SKM-1 (cell line): ENCODE measurements at regions not wholly inside any gene's neighbourhood (a gene's known extent, or its start where the extent isn't known, plus 50 kb on each side); places are given as distances from the start of the nearest gene placed in this dataset.
"Not testable (repeated sequence)": the region's sequence is repeated elsewhere in the genome, so short reads cannot be mapped to it uniquely, and the experiment has no call there.

Experiments used
- DNase-seq: peaks from one replicate; lab custom pipeline; 2025; ENCODE audit not compliant: unreplicated experiment; lab: John Stamatoyannopoulos, UW

DNA sequence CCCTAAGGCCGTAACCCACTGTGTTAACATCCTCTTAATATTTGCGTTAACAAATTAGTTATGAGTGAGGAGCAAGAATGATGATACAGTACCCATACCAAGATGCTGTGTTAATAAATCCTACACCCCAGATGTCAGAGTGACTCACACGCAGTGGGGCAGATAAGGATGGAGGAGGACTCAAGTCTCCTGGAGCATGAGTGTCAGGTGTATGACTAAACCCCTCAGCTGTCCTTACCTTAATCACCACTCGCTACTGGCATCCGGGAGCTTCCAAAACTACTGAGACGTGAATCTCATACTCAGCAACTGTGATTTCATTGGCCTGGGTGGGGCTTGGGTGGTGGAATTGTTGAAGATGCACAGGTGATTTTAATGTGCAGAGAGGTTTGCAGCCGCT lies 131.3 kb upstream of the MTHFD1L start:
- no peak for DNase-seq

DNA sequence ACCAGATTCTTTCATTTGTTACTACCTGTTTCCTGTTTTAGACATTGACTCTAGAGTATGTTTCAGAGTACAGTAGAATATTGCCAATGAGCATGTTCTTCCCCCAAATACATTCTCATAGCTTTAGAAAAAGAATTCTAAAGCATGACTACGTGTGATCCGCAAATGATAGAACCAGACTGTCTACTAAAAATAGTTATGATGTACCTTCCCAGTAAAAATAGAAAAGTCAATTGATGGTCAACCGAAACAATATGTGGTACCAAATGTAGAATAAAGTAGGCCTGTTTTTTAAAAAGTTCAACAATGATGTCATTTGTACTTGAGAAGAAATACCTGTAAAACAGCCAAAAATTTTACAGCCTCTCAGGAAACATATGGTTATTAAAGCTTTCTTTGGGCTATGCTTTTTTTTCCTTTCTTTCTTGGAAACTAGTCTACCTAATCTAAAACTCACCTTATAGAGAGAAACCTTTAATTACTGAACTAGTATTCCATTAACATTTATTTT lies 130.1 kb upstream of the MTHFD1L start:
- no peak for DNase-seq

DNA sequence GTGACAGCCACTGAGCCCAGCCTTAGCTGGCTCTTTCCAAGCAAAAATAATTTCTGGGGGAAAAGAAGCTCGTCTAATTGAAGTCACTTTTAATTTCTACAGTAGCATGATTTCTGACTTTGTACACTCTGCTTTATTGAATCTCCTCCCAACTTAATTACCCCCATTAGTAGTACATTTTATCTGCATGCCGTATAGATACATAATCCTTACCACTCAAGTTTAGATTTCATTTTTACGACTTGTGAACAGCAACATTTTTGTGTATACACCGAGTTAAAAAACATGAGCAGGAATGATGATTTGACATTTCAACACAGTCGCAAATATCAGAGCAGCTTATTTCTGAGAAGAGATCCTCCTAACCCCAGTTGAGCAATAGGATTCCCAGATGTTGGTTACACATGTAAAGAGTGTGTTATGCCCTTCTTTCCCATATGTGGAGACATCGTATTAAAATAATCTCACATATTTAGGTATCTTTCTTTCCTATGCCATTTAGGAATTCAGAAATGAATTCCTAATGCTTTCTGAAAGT lies 127.3 kb upstream of the MTHFD1L start:
- DNase-seq: no peak

DNA sequence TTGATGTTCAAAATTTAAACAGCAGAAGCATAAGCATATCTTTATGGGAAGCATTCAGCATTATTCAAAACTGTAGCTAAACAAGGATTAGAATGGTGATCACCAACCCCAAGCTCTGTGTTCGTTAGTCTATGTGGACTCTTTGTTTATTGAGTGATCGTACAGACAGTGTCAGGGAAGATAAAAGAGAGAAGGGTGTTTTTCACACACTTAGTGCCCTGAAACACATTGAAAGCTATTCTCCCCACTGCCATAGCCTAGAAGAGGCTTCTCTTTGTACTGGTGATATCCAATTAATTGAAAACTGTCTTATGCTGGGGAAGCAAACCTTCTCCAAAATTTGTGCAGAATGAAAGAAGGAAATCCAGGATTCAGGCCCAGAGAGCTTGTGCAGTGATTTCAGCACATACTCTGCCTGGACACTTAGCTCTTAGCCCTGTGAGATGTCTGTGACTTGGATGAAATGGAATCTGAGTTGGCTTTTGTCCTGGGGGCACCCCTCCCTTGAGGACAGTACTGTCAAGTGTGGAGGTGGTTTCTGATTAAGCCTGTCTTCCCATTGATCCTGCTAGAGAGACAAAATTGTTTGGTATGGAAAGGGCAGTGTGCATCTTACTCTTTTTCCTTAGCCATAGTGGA lies 125.7 kb upstream of the MTHFD1L start:
- no peak for DNase-seq

DNA sequence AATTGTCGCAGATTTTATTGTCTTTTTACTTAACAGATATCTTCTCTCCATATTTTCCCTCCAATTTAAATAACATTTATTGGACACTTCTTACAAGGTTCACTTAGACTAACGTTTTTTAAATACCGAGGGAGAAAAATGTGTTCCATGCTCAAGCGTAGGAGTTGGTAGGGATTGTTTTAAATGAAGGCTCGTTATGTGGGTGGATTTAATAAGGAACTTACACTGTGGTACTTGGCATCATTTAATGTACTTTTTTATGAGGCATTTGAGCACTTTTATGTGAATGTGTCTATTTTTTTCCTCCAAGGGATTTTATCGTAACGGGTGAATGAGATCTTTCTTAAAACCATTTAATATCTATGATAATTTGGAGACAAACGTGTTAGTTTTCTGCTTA lies 125.0 kb upstream of the MTHFD1L start:
- DNase-seq: no peak

DNA sequence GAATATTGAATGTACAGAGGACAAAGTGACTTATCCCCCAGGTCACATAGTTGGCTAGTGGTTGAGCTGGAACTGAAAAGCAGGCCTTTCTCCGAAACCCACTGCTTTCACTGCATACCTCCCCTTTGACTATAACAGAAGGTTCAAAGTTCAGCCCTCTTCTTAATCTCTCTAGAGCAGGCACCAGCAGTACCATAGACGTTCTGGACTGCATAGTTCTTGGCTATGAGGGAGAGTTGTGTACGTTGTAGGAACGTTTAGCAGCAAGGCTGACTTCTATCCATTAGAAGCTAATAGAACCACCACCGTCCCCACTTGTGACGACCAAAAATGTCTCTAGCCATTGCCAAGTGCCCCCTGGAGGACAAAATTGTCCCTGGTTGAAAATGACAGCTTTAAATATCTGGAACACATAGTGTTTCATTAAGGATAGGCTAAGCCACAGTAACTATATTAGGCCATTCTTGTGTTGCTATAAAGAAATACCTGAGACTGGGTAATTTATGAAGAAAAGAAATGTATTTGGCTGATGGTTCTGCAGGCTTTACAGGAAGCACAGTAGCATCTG lies 123.8 kb upstream of the MTHFD1L start:
- DNase-seq: no peak

DNA sequence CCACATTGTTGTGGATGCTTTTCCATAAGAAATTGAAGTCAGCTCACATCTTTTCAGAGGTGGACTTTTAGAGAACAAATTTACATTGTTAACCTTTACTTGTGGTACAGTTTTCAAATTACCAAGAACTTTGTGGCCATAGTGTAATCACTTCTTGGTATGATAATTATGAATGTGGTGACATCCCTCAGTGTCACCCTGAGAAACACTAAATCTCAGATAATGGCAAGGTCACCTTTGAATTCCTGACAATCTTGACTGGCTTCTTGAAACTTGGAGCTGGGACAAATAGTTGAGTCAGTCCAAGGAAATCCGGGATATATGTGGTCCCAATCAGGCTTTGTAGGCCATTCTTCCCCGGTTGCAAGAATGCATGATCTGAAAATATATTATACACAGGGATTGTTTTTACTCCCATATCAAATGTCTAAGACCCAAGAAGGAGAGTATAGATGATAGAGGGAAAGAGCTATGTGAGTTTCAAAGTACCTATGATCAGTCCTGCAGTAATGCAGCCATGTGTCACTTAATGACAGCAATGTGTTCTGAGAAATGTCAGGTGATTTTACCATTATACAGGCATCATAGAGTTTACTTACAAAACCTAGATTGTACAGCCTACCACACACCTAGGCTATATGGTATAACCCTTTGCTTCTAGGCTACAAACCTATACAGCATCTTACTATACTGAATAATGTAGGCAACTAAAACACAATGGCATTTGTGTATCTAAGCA lies 120.8 kb upstream of the MTHFD1L start:
- no peak for DNase-seq

DNA sequence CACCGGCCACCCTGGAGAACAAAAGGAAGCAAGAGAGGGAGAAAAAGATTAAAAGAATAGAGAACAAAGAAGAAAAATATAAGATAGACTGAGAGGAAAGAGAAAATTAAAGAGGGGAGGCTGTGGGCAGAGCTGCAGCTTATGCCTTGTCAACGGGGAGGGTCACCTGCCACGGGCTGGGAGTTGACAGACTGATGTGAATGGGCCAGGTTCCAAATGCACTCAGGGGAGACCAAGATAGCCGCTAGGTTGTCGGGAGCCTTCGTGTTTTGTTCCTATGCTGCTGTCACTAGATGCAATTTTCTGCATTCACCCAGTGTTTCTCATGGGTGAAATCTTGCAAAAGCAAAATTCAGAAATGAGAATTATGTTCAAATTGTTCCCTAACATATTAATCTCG lies 119.6 kb upstream of the MTHFD1L start:
- no peak for DNase-seq

DNA sequence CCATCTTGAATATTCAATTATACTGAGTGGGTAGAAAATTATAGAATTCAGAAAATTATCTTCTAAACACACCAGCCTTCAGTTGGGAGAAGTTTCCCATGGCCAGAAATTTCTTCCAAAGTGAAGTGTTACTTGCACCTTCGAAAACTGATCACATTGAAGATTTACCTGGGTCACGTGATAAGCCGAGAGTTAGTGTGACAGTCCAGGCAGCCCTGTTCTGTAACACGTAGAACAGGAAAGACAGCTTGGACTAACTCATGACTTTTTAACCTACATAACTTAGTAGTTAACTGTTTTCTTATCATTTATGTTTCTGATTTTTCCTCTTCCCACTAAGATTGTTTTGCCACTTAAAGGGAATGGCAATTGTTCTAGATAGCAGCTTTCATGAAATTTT lies 118.3 kb upstream of the MTHFD1L start:
- DNase-seq: no peak

DNA sequence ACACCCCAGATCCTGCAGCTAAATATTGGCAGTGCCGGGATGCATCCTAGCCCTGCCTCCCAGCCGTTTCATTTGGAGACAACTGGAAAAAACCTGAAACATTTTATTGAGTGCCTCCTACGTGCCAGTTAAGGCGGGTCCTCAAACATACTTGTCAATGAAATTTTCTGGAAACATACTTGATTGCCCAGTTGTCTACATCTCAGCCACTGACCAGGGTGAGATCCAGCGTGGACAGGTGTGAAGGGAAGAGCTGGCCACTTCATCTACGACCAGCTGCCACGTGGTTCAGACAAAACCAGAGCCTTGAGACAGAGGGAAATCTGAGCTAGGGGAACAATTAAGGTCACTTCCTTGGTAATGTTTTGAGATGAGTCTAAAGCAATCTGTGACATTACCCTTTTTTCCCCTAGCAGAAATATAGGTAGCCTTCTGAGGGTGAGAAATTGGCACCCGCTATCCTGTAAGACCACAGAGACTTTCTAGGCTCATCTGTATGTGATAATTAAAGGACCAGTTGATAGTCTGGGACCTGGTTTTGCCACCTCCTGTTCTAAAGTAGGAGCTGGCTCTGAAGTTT lies 116.3 kb upstream of the MTHFD1L start:
- no peak for DNase-seq

DNA sequence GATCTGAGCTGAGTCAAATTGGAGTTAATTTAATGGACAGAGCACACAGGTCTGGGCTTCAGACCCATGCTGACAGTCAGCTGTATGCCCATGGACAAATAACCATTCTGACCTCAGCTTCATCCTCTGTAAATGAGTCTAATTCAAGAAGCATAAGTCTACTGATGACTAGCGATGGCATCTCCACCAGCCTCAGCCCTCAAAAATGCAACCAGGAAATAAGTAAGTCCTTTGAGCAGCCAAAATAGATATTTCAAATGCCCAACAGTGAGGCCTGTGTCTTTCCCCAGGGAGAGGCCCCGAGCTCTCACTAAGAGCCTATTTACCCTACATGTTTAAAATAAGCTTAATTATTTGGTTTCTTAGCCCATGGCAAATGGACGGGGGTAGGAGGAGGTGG lies 114.2 kb upstream of the MTHFD1L start:
- DNase-seq: no peak

DNA sequence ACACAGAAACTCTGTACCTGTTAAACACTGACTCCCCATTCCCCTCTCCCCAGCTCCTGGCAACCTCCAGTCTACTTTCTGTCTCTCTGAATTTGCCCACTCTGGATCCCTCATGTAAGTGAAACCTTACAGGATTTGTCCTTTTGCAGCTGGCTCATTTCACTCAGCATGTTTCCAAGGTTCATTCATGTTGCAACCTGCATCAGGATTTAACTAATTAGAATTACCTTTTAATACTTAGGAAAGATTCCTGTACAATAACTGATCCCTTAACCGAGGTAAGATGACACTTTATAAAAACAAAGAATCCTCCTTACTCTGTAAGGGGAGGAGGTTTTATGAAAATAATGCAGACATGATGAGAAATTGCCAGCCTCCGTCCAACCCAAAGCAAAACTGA lies 113.1 kb upstream of the MTHFD1L start:
- no peak for DNase-seq

DNA sequence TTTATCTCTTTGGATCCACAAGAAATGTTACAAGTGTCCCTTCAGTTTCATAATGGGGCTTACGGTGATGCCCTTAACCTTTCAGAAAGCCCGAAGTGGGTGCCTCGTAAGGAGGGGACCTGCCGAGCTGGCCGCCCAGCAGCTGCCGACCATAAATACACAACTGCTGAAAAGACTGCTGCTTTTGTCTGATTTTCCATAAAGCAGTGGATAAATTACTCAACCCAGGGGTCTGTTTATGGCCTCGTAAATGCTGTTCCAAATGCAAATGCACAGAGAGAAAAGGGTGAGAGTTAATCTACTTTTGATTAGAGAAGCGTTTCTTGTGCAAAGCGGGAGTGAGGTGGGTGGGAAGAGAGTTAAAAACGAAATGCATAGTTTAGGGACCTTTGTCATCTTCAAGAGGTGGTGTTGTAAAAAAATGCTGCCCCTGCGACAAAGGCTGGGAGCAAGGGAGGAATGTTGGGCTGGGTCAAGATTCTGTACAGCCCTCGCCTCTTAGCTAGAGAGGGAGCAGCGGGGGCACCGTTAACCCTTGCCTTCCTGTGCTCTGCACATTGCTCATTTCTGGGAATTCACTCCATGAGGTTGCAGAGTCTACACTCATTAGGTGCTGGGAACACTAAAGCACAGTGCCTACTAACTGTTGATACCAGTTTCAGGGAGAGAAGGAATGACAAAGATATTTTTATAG lies 112.0 kb upstream of the MTHFD1L start:
- no peak for DNase-seq

DNA sequence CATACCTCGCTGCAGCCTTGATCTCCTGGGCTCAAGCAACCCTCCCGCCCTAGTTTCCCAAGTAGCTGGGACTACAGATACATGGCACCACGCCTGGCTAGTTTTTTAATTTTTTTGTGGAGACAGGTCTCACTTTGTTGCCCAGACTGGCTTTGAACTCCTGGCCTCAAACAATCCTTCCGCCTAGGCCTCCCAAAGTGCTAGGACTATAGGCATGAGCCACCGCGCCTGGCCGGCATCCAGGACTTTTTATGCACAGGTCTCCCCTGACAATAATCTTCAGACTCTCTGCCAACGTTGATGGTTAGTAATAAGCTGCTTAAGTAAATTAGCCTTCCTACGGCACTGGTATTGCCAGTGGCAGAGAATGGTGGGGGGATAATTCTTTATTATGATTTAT lies 110.5 kb upstream of the MTHFD1L start:
- no peak for DNase-seq

DNA sequence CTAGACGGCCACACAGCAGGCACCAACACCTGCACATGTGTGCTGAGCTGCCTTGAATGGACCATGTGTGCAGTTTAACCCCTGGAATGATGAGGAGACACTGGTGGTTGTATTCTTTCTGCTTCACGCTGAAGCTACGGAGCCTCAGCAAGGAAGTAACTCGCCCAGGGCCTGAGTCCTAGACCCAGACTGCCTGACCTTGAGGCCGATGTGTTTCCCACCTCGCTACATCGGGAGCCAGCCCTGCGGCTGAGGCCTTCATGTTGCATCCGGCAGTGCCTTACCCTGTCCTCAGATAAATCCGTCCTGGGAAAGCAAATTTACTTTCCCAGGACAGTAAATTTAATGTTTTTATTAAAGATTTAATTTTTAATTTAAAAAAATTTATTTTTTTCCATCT lies 110.0 kb upstream of the MTHFD1L start:
- DNase-seq: no peak

DNA sequence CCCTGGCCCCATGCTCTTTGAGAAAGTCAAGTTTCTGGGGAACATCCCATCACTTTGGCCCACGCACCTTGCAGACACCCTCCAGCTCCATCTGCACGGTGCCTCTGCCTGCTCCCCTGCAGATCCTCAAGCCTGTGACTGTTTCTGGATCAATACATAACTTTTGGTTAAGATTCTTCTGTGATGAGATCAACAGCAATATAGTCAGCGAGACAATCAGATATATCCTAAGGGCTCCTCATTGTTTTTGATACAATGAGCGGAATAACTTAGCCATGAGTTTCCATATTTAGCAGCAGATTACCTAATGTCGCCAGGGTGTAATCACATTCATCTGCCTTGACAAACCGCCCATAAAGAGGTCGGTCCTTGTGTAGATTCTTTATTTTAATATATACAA lies 109.3 kb upstream of the MTHFD1L start:
- no peak for DNase-seq

DNA sequence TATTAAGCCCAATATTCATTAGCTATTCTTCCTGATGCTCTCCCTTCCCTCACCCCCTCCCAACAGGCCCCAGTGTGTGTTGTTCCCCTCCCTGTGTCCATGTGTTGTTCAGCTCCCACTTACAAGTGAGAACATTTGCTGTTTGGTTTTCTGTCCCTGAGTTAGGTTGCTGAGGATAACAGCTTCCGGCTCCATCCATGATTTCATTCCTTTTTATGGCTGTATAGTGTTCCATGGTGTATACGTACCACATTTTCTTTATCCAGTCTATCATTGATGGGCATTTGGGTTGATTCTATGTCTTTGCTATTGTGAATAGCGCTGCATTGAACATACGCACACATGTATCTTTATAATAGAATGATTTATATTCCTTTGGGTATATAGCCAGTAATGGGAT lies 107.7 kb upstream of the MTHFD1L start:
- not testable (repeated sequence) for DNase-seq

DNA sequence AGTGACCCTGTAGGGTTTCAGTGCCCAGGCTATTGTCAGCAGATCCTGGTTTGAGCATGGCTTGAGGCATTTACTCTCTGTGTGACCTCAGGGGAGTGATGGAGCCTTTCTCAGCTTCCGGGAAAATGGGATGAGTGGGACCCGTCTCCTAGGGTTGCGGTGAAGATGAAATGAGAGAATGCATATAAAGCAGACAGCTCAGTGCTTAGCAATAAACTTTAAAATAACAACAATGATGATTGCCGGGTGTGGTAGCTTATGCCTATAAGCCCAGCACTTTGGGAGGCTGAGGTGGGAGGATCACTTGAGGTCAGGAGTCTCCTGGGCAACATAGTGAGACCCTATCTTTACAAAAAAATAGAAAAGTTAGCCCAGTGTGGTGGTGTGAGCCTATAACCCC lies 106.0 kb upstream of the MTHFD1L start:
- no peak for DNase-seq

DNA sequence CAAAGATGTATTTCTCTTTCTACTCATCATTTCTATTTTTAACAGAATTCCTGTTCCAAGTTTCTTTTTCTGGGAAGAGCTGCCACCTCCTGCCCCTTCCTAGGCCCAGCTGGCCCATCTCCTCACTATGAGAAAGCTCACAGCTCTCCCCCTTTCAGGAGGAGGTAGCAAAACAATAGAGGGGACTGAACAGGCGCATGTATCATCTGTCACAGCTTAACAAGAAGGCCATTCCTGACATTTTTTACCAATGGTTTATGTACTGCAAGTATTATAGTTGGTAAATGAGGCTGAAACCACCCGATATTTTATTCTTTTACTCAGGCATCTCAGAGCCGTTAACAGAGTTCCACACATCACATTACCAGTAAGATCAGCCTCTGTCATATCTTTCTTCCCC lies 103.7 kb upstream of the MTHFD1L start:
- no peak for DNase-seq

DNA sequence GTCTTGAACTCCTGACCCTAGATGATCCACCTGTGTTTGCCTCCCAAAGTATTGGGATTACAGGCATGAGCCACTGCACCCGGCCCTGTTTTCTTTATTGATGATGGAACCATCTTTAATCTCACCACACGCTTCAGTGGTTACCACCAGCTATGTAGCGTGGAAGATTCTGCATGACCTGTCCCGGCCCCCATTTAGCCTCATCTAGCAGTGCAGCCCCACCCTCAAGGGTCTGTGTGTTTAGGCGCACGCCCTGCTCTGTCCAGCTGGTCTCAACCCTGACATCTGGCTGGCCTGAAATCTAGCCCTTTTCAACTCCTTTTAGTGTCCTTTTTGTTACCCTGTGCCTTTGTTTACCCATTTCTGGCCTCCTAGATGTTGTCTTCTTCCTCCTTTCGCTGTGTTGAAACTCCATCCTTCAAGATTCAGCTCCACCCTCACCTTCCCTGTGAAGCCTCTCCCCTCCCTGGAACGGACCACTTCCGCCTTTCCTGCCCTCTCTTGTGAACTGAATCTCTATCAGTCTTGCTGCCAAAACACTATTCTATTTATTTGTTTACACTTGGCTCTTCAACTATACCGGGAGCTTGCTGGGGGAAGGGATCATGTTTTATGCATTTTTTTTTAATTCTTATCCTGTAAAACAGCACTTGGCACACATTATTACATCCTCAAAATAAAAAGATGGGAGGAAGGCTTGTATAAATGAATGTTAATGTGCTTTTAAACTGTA lies 101.0 kb upstream of the MTHFD1L start:
- DNase-seq: no peak
